Kidney (tissue), 13 donors: ENCODE measurements at regions not wholly inside any gene's neighbourhood (a gene's known extent, or its start where the extent isn't known, plus 50 kb on each side); places are given as distances from the start of the nearest gene placed in this dataset.

Experiments used
- DNase-seq, 5 donors: peaks; one replicate each; pipeline ENCODE4 v3.0.0-alpha.2; 2013 to 2020
- FAIRE-seq: peaks from 2 replicates; lab custom pipeline; 2012; peaks lifted over from hg19 to GRCh38; lab: Jason Lieb, UNC
- H3K27ac ChIP-seq, 2 donors: one replicate each; pipeline ENCODE4 v1.7.0; 2013; ENCODE audit warnings: low read depth in 2 of 2, low read length in 2 of 2, inconsistent platforms in 1 of 2
- H3K27me3 ChIP-seq: one replicate; pipeline ENCODE4 v1.7.1; 2013; ENCODE audit warnings: low read length, inconsistent platforms; ENCODE audit not compliant: control insufficient read depth, insufficient read depth
- H3K36me3 ChIP-seq, 3 donors: one replicate each; pipeline versions ENCODE4 v1.7.0 to v1.7.1; 2013; ENCODE audit warnings: low read length in 3 of 3, control low read depth in 1 of 3, inconsistent platforms in 1 of 3; ENCODE audit not compliant: insufficient read depth in 3 of 3, control insufficient read depth in 2 of 3
- H3K4me1 ChIP-seq, 3 donors: one replicate each; pipeline versions ENCODE4 v1.7.0 to v1.7.1; 2013; ENCODE audit warnings: low read length in 3 of 3, inconsistent platforms in 1 of 3, low read depth in 1 of 3; ENCODE audit not compliant: control insufficient read depth in 2 of 3, insufficient read depth in 2 of 3
- H3K4me3 ChIP-seq, 3 donors: one replicate each; pipeline versions ENCODE4 v1.7.0 to v1.8.1; 2013; ENCODE audit warnings: low read length in 3 of 3, control low read depth in 1 of 3, inconsistent platforms in 1 of 3
- H3K9ac ChIP-seq, 3 donors: one replicate each; pipeline versions ENCODE4 v1.7.0 to v1.7.1; 2013; ENCODE audit warnings: low read length in 3 of 3, control low read depth in 1 of 3, inconsistent platforms in 1 of 3
- H3K9me3 ChIP-seq, 3 donors: one replicate each; pipeline versions ENCODE4 v1.7.0 to v1.7.1; 2013; ENCODE audit warnings: low read length in 3 of 3, control low read depth in 1 of 3, inconsistent platforms in 1 of 3; ENCODE audit not compliant: control insufficient read depth in 2 of 3, insufficient read depth in 1 of 3
- intact Hi-C: fragments of 100-400 bp; cut with DNase I; formaldehyde crosslinking; loops from one replicate; pipeline ENCODE4 v1.11.1; 2022
- TF ChIP-seq, protein P1 (sequence below): IDR thresholded peaks from 3 replicates; pipeline ENCODE4 v1.5.1; 2012; ENCODE audit warnings: mild to moderate bottlenecking, moderate library complexity, borderline replicate concordance; ENCODE audit not compliant: insufficient read depth; ENCODE audit errors: extremely low read depth
- donor health status: control.
- donor health status: control.
- donor health status: control.
- donor health status: control.
- donor health status: control.
- donor health status: DM: yes; HTN: yes; CAD: no.
- donor health status: Normal renal cell carcinoma (clear cell type).

GRCh38 chr6:8507286-8507685 is 71.9 kb upstream of the SLC35B3 start:
- intact Hi-C loops, result no loop called here
- TF ChIP-seq, protein P1, sequence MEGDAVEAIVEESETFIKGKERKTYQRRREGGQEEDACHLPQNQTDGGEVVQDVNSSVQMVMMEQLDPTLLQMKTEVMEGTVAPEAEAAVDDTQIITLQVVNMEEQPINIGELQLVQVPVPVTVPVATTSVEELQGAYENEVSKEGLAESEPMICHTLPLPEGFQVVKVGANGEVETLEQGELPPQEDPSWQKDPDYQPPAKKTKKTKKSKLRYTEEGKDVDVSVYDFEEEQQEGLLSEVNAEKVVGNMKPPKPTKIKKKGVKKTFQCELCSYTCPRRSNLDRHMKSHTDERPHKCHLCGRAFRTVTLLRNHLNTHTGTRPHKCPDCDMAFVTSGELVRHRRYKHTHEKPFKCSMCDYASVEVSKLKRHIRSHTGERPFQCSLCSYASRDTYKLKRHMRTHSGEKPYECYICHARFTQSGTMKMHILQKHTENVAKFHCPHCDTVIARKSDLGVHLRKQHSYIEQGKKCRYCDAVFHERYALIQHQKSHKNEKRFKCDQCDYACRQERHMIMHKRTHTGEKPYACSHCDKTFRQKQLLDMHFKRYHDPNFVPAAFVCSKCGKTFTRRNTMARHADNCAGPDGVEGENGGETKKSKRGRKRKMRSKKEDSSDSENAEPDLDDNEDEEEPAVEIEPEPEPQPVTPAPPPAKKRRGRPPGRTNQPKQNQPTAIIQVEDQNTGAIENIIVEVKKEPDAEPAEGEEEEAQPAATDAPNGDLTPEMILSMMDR, result no peak
- Histone ChIP-seq H3K27me3 (no peaks in the 10 kb centered on the region), H3K4me3 (no peak overlapping the region), H3K36me3 (no peaks in the 10 kb centered on the region), H3K9me3 (no peaks in the 10 kb centered on the region), H3K9ac (no peak overlapping the region), H3K4me1 (no peaks in the 10 kb centered on the region), H3K27ac (no peak overlapping the region)
- FAIRE-seq (no peak), DNase-seq (no peak)

- no peak overlapping the region for H3K9ac ChIP-seq
- peaks cover 0 to 3% (median 0%) of the 10 kb centered on the region in 3 donors for H3K9me3 ChIP-seq
- TF ChIP-seq, protein P1, result no peak
- no peak overlapping the region for H3K4me3 ChIP-seq
- H3K27ac ChIP-seq, result no peak overlapping the region
- H3K4me1 ChIP-seq, result no peaks in the 10 kb centered on the region
- DNase-seq (peak in 2 of 5 donors; percentile 25 to 36), FAIRE-seq (no peak)
- H3K27me3 ChIP-seq, result no peaks in the 10 kb centered on the region
- intact Hi-C loops, result no loop called here
- H3K36me3 ChIP-seq, result no peaks in the 10 kb centered on the region
Measured at GRCh38 chr6:8506126-8506525, 70.8 kb upstream of the SLC35B3 start.

DNA sequence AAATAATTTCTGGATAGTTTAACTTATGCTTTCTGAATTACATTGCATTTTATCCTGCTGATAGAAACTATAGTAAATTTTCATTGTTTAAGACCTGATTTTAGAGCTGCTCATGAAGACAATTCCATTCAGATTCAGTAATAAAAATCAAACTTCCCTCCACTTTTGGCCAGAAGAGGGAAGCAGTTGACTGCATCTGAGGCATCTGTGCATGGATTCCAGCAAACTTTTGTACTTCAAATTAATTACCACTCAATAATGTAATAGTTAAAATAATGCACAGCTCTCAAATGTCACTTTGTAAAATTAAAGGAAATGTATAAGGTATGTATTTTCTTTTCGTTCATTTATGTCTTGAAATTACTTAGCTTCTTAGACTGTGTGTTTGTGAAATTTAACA is 64.2 kb upstream of the SLC35B3 start:
- intact Hi-C loops, result no loop called here
- no peaks in the 10 kb centered on the region for H3K27me3 ChIP-seq
- DNase-seq (peak in 2 of 5 donors; percentile 51 to 54), FAIRE-seq (peak; percentile 15)
- no peaks in the 10 kb centered on the region for H3K4me1 ChIP-seq
- H3K9me3 ChIP-seq, result peaks cover 0 to 4% (median 2%) of the 10 kb centered on the region in 3 donors
- no peak overlapping the region for H3K27ac ChIP-seq
- H3K36me3 ChIP-seq, result no peaks in the 10 kb centered on the region
- H3K9ac ChIP-seq, result no peak overlapping the region
- no peak overlapping the region for H3K4me3 ChIP-seq
- TF ChIP-seq, protein P1, result peak; percentile 38

GRCh38 chr6:8494730-8495129 is 59.4 kb upstream of the SLC35B3 start:
- TF ChIP-seq, protein P1, result no peak
- DNase-seq, result no peak

More at GRCh38 chr6:8494730-8495129, 59.4 kb upstream of the SLC35B3 start:
- Histone ChIP-seq H3K4me1 (no peaks in the 10 kb centered on the region), H3K4me3 (no peak overlapping the region), H3K9ac (no peak overlapping the region), H3K27ac (no peak overlapping the region), H3K9me3 (peaks cover 0 to 2% (median 0%) of the 10 kb centered on the region in 3 donors), H3K36me3 (no peaks in the 10 kb centered on the region), H3K27me3 (no peaks in the 10 kb centered on the region)
- no peak for FAIRE-seq
- intact Hi-C loops, result no loop called here
